ENCODE measurements at regions not wholly inside any gene's neighbourhood (a gene's known extent, or its start where the extent isn't known, plus 50 kb on each side); places are given as distances from the start of the nearest gene placed in this dataset.

GRCh38 chr13:80559944-80560343, 219.0 kb upstream of the SPRY2 start:
- TF ChIP-seq CTCF (IDR thresholded peaks at IDR 0.05) (no peak), POLR2A (IDR thresholded peaks at IDR 0.05) (no peak)
